Upper lobe of left lung (tissue), 6 donors: ENCODE measurements at regions not wholly inside any gene's neighbourhood (a gene's known extent, or its start where the extent isn't known, plus 50 kb on each side); places are given as distances from the start of the nearest gene placed in this dataset.

Source experiments
- ATAC-seq, 2 donors: fragments of 200-7000 bp; cut with Tn5 transposase; one replicate each; pipeline ENCODE4 v1.9.1; 2022; ENCODE audit warnings: mild to moderate bottlenecking in 2 of 2, moderate library complexity in 2 of 2; ENCODE audit not compliant: low FRiP score in 2 of 2
- DNase-seq, 2 donors: peaks; one replicate each; pipeline ENCODE4 v3.0.0-alpha.2; 2019 to 2020
- H3K27ac ChIP-seq, 4 donors: fragments of 200-600 bp; sonication (generic); one replicate each; pipeline ENCODE4 v1.5.1; 2016 to 2019
- H3K27me3 ChIP-seq, 4 donors: fragments of 200-600 bp; sonication (generic); one replicate each; pipeline ENCODE4 v1.5.1; 2017 to 2019
- H3K36me3 ChIP-seq, 4 donors: fragments of 200-600 bp; sonication (generic); one replicate each; pipeline ENCODE4 v1.5.1; 2016 to 2019
- H3K4me1 ChIP-seq, 4 donors: fragments of 200-600 bp; sonication (generic); one replicate each; pipeline ENCODE4 v1.5.1; 2018 to 2019
- H3K4me3 ChIP-seq, 4 donors: fragments of 200-600 bp; sonication (generic); one replicate each; pipeline ENCODE4 v1.5.1; 2017 to 2019; ENCODE audit warnings: mild to moderate bottlenecking in 2 of 4, moderate library complexity in 1 of 4
- H3K9me3 ChIP-seq, 4 donors: fragments of 200-600 bp; sonication (generic); one replicate each; pipeline ENCODE4 v1.5.1; 2018 to 2019
- EP300 ChIP-seq, 4 donors: sonication (generic); formaldehyde crosslinking; IDR thresholded peaks; one replicate each; pipeline ENCODE4 v1.5.1; 2017; ENCODE audit warnings: antibody characterized with exemption in 4 of 4, control low read depth in 2 of 4
- POLR2A ChIP-seq, 4 donors: fragments of 450-650 bp; IDR thresholded peaks; one replicate each; pipeline ENCODE4 v1.5.1; 2016 to 2017; ENCODE audit warnings: antibody characterized with exemption in 4 of 4, mild to moderate bottlenecking in 2 of 4
- POLR2AphosphoS5 ChIP-seq, 2 donors: sonication (generic); formaldehyde crosslinking; IDR thresholded peaks; one replicate each; pipeline ENCODE4 v1.5.1; 2017; ENCODE audit warnings: antibody characterized with exemption in 2 of 2
- WGBS, 2 donors: methylation state at CpG; one replicate each; pipeline ENCODE4 v1.1.5; 2017 to 2018; 5-methylcytosine and 5-hydroxymethylcytosine counted together
- TF ChIP-seq, protein P1 (sequence below), 6 experiments: fragments of 450-650 bp in 4 of 6; fragments of 200-600 bp in 2 of 6; sonication (generic) in 2 of 6; IDR thresholded peaks; one replicate each; pipeline ENCODE4 v1.5.1; 2016 to 2019; ENCODE audit warnings: antibody characterized with exemption in 6 of 6
- donor health status: DM: no; HTN: no; CAD: no; lungs with moderate emphysema.
- donor health status: DM: no; HTN: yes; CAD: no; lungs with severe emphysema.

DNA sequence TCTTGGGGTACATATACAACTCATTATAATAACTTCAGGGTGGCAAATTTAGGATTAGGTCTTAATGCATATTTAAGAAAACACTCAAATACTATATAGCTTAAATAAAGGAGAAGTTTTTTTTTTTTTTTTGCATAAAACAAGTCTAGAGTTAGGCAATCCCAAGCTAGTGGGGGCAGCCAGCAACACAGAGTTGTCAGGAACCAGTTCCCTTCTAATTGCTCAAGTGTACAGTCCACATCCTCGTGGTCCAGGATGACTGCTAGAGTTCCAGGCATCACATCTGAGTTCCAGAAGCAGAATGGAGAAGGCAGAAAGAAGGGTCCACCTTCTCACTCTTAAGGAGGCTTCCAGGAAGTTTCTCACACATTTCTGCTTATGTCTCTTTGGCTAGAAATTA, 261.9 kb upstream of the PLET1 start:
- Histone ChIP-seq H3K4me1 (peaks cover 7 to 21% (median 14%) of the 10 kb centered on the region in 4 donors), H3K9me3 (no peaks in the 10 kb centered on the region), H3K36me3 (no peaks in the 10 kb centered on the region), H3K27me3 (no peaks in the 10 kb centered on the region), H3K4me3 (no peak overlapping the region), H3K27ac (no peak overlapping the region)
- 61 to 71% methylated on average over 1 of the region's 1 CpG for WGBS, 2 donors
- DNase-seq (no peak), ATAC-seq (no peak)
- TF ChIP-seq POLR2AphosphoS5 (IDR thresholded peaks at IDR 0.05) (no peak), POLR2A (IDR thresholded peaks at IDR 0.05) (no peak), EP300 (IDR thresholded peaks at IDR 0.05) (no peak)
- TF ChIP-seq, protein P1, sequence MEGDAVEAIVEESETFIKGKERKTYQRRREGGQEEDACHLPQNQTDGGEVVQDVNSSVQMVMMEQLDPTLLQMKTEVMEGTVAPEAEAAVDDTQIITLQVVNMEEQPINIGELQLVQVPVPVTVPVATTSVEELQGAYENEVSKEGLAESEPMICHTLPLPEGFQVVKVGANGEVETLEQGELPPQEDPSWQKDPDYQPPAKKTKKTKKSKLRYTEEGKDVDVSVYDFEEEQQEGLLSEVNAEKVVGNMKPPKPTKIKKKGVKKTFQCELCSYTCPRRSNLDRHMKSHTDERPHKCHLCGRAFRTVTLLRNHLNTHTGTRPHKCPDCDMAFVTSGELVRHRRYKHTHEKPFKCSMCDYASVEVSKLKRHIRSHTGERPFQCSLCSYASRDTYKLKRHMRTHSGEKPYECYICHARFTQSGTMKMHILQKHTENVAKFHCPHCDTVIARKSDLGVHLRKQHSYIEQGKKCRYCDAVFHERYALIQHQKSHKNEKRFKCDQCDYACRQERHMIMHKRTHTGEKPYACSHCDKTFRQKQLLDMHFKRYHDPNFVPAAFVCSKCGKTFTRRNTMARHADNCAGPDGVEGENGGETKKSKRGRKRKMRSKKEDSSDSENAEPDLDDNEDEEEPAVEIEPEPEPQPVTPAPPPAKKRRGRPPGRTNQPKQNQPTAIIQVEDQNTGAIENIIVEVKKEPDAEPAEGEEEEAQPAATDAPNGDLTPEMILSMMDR (IDR thresholded peaks at IDR 0.05) = no peak

DNA sequence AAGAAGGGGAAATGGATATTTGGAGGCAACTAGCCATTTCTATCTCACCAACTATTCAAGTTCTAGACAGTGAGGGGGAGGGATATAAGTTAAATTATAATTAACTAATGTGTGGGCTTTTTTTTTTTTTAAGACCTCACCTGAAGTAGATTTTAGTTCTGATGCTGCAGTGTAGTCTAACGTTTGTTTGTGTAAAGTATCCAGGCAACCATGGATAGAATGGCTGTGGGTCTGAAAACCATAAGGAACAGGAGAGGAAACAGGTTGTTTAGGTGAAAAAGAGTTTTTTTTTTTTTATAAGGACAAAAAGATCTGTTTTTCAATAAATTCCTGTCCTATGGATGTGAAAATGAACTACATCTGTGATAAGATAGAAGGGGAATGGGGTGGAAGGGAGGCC, 262.4 kb upstream of the PLET1 start:
- 37 to 53% methylated on average over 1 of the region's 1 CpG for WGBS, 2 donors
- Histone ChIP-seq H3K4me1 (peaks cover 7 to 21% (median 14%) of the 10 kb centered on the region in 4 donors), H3K27ac (no peak overlapping the region), H3K27me3 (no peaks in the 10 kb centered on the region), H3K4me3 (no peak overlapping the region), H3K9me3 (no peaks in the 10 kb centered on the region), H3K36me3 (no peaks in the 10 kb centered on the region)
- ATAC-seq (no peak), DNase-seq (no peak)
- TF ChIP-seq, protein P1 (IDR thresholded peaks at IDR 0.05) = no peak
- no peak for TF ChIP-seq POLR2AphosphoS5 (IDR thresholded peaks at IDR 0.05)
- no peak for TF ChIP-seq POLR2A (IDR thresholded peaks at IDR 0.05)
- TF ChIP-seq EP300 (IDR thresholded peaks at IDR 0.05) = no peak

DNA sequence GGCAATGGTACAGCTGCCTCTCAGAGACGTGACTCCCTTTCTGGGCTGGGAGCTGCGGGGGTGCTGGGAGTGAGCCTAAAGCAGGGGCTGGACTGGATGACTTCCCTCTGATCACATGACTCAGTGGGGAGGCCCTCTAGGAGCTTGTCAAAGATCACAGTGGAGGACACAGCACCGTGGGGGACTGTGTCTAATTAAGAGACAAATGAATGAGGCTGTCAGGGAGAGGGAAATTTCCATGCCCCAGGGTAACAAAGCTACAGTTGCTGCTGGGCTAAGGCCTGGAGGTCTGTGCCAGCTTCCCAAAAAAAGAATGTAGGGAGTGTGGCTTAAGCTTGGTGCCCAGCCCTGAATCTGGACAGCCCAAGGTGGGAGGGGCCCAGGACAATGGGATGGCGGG, 262.8 kb upstream of the PLET1 start:
- peak in 1 of 2 donors; percentile 36 for ATAC-seq
- peak overlapping the region in 1 of 4 donors; percentile 26 for H3K27ac ChIP-seq

DNA sequence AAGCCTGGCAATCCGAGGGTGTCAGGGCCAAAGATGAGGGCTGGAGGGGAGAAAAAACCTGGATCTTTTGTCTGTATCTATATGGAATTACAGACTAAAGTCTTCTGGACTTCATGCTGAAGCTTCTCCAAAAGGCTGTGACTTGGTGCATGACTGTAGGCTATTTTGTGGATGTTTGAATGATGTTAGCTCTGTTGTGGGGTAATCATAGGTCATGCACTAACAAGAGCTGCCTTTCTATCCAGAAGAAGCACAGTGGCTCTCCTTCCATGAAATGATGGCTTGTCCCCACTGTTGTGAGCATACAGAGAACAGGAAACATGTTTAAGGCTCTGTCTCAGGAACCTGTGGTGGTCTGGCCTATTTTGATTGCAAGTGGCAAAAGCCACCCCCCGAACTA, 263.3 kb upstream of the PLET1 start:
- H3K27me3 ChIP-seq = no peaks in the 10 kb centered on the region
- peak overlapping the region in 1 of 4 donors; percentile 64 for H3K27ac ChIP-seq
- no peaks in the 10 kb centered on the region for H3K9me3 ChIP-seq
- 44 to 65% methylated on average over 2 of the region's 2 CpGs for WGBS, 2 donors
- DNase-seq (no peak), ATAC-seq (no peak)
- no peaks in the 10 kb centered on the region for H3K36me3 ChIP-seq
- H3K4me3 ChIP-seq = no peak overlapping the region
- TF ChIP-seq POLR2AphosphoS5 (IDR thresholded peaks at IDR 0.05) (no peak), POLR2A (IDR thresholded peaks at IDR 0.05) (no peak), EP300 (IDR thresholded peaks at IDR 0.05) (no peak)
- TF ChIP-seq, protein P1 (IDR thresholded peaks at IDR 0.05) = no peak
- peaks cover 7 to 21% (median 14%) of the 10 kb centered on the region in 4 donors for H3K4me1 ChIP-seq

More for the DNA sequence above, 262.8 kb upstream of the PLET1 start:
- H3K4me1 ChIP-seq = peaks cover 7 to 21% (median 14%) of the 10 kb centered on the region in 4 donors
- no peaks in the 10 kb centered on the region for H3K27me3 ChIP-seq
- no peak overlapping the region for H3K4me3 ChIP-seq
- H3K36me3 ChIP-seq = no peaks in the 10 kb centered on the region
- WGBS, 2 donors = 45 to 46% methylated on average over 4 of the region's 4 CpGs
- no peaks in the 10 kb centered on the region for H3K9me3 ChIP-seq
- no peak for TF ChIP-seq POLR2A (IDR thresholded peaks at IDR 0.05)
- TF ChIP-seq POLR2AphosphoS5 (IDR thresholded peaks at IDR 0.05) = no peak
- TF ChIP-seq EP300 (IDR thresholded peaks at IDR 0.05) = no peak
- TF ChIP-seq, protein P1 (IDR thresholded peaks at IDR 0.05) = no peak
- no peak for DNase-seq

DNA sequence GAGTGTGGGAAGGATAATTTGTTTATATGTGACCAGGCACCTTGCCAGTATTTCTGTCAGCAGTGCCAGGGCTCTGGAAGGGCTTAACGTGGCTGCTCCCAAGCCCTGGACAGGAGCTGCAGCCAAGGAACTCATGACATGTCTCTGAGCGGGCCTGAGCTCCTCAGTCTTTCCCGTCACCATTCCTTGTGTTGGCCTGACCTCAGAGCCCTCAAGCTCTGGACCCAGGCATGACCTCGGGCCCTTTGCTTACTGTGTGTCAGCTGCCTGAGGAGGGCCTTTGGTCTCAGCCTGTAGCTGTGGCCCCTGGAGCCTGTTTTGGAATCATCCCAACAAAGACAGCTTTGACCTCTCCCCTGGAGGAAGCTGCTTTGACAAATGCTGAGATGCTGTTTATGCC, 264.1 kb upstream of the PLET1 start:
- ATAC-seq = no peak
- Histone ChIP-seq H3K9me3 (no peaks in the 10 kb centered on the region), H3K36me3 (no peaks in the 10 kb centered on the region), H3K27ac (peak overlapping the region in 1 of 4 donors; percentile 64), H3K27me3 (no peaks in the 10 kb centered on the region), H3K4me3 (no peak overlapping the region), H3K4me1 (peaks cover 7 to 21% (median 14%) of the 10 kb centered on the region in 4 donors)
- no peak for DNase-seq
- 40% methylated on average over 4 of the region's 4 CpGs; no CpG with 5 or more reads in 1 of the 2 donors for WGBS, 2 donors
- TF ChIP-seq POLR2A (IDR thresholded peaks at IDR 0.05) (no peak), EP300 (IDR thresholded peaks at IDR 0.05) (no peak), POLR2AphosphoS5 (IDR thresholded peaks at IDR 0.05) (no peak)
- TF ChIP-seq, protein P1 (IDR thresholded peaks at IDR 0.05) = no peak
